ENCODE measurements at regions not wholly inside any gene's neighbourhood (a gene's known extent, or its start where the extent isn't known, plus 50 kb on each side); places are given as distances from the start of the nearest gene placed in this dataset.
"Not testable (repeated sequence)": the region's sequence is repeated elsewhere in the genome, so short reads cannot be mapped to it uniquely, and the experiment has no call there.

DNA sequence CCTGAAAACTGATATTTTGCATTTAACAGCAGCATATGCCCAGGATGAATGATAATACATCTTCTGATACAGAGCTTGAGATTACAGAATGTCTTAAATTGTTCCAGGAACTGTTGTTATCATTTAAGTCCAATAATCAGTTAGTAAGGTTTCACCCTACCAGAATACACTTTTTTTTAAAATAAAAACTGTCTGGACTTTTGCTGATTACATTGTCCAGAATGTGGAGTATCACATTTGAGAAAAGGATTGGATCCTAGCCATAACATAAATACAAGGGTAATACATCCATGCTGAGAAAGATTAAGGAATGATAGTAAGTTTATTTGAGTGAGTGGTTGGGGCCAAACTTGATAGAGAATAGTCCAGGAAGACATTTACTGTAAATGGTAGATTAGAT lies 71.0 kb downstream of the SEPTIN7 start:
- DNase-seq (ENCODE audit: low read depth), result no peak
- no peak overlapping the region for H3K4me3 ChIP-seq (ENCODE audit: control insufficient read depth, low read depth, low read length)
- TF ChIP-seq, protein P1, sequence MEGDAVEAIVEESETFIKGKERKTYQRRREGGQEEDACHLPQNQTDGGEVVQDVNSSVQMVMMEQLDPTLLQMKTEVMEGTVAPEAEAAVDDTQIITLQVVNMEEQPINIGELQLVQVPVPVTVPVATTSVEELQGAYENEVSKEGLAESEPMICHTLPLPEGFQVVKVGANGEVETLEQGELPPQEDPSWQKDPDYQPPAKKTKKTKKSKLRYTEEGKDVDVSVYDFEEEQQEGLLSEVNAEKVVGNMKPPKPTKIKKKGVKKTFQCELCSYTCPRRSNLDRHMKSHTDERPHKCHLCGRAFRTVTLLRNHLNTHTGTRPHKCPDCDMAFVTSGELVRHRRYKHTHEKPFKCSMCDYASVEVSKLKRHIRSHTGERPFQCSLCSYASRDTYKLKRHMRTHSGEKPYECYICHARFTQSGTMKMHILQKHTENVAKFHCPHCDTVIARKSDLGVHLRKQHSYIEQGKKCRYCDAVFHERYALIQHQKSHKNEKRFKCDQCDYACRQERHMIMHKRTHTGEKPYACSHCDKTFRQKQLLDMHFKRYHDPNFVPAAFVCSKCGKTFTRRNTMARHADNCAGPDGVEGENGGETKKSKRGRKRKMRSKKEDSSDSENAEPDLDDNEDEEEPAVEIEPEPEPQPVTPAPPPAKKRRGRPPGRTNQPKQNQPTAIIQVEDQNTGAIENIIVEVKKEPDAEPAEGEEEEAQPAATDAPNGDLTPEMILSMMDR (conservative IDR thresholded peaks at IDR 0.05; ENCODE audit: control insufficient read depth, insufficient read depth, low read depth, low read length), result no peak

DNA sequence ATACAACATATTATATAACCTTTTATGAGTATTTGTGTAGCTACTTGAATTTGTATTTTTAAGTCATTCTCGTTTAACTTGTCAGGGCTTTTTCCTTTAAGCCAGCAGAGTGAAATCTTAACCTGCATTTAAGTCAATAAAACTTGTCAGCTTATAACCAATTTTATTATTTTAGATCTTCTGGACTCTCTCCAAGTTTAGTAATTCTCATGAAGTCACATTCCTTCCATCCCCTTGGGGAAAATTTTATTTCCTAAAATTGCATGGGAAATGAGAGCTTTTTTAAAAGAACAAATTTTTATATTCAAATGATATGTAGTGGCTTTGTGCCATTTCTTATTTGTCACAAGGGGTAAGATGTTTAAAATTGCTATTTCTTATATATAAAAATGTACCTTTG lies 74.0 kb downstream of the SEPTIN7 start:
- no peak overlapping the region for H3K4me3 ChIP-seq (ENCODE audit: control insufficient read depth, low read depth, low read length)
- DNase-seq (ENCODE audit: low read depth), result peak; percentile 12
- TF ChIP-seq, protein P1 (conservative IDR thresholded peaks at IDR 0.05; ENCODE audit: control insufficient read depth, insufficient read depth, low read depth, low read length), result no peak

DNA sequence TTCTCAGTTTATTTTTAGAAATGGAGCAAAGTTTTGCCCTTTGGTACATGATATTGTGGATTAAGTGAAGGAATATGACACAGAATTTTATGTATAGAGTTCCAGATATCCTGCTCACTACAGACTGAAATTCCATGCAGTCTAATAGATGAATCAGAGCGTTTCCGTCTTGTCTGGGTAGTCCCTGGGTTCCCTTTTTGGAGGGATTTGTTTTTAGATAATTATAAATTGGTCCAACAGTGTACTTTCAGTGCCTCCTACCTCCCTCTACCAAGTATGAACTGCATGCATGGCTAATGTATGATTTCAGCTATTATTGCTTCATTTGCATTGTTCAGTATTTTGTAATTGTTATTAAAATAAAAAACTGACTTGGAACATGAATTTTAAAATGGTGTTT lies 74.4 kb downstream of the SEPTIN7 start:
- peak; percentile 35 for DNase-seq (ENCODE audit: low read depth)
- TF ChIP-seq, protein P1 (conservative IDR thresholded peaks at IDR 0.05; ENCODE audit: control insufficient read depth, insufficient read depth, low read depth, low read length), result no peak
- H3K4me3 ChIP-seq (ENCODE audit: control insufficient read depth, low read depth, low read length), result no peak overlapping the region

DNA sequence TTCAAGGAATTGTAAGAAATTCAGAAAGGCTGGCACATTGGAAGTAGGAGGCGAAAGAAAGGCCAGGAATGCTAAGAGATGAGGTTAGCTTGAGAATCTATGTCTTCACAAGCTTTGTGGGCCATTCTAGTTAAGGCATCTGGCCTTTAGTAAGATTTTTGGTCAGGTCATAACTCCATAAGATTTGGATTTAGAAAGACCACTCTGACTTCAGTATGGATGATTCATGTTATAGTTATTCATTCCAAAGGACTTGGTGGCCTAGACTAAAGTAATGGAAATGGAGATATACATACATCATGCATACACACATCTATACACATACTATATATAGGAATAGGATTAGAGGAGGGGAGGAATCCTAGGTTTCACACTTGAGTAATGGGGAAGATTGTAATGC lies 77.5 kb downstream of the SEPTIN7 start:
- TF ChIP-seq, protein P1 (conservative IDR thresholded peaks at IDR 0.05; ENCODE audit: control insufficient read depth, insufficient read depth, low read depth, low read length), result no peak
- H3K4me3 ChIP-seq (ENCODE audit: control insufficient read depth, low read depth, low read length), result no peak overlapping the region
- DNase-seq (ENCODE audit: low read depth), result peak; percentile 15

DNA sequence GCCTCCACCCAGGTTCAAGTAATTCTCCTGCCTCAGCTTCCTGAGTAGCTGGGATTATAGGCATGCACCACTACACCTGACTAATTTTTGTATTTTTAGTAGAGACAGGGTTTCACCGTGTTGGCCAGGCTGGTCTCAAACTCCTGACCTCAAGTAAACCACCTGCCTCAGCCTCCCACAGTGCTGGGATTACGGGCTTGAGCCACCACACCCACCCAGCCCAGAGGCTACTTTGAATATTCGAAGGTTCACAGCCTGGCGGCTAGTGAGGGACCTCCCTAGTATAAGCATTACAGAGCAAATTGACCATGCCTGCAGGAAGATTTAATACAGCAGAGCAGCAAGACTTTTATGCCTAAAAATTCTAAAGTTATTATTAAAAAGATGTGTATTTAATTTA lies 86.6 kb downstream of the SEPTIN7 start:
- not testable (repeated sequence) for H3K4me3 ChIP-seq (ENCODE audit: control insufficient read depth, low read depth, low read length); DNase-seq (ENCODE audit: low read depth)

DNA sequence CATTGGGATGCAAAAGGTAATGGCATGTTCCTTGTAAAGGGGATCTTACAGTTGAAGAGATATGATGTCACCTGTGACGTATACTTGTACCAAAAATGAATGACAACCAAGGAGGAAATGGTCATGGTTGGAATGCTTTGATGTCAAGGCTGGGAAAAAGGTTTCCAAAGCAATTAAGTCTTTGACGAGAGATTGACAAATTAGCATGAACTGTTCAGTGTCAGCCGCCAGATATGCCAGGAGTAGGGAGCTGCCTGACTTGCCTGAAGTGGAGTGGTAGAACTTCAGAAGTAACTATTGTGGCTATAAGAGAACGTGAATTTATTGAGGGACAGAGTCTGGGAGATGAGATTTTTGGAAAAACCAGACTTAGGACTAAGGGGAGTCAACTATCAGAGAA lies 88.1 kb downstream of the SEPTIN7 start:
- no peak overlapping the region for H3K4me3 ChIP-seq (ENCODE audit: control insufficient read depth, low read depth, low read length)
- DNase-seq (ENCODE audit: low read depth), result no peak
- TF ChIP-seq, protein P1 (conservative IDR thresholded peaks at IDR 0.05; ENCODE audit: control insufficient read depth, insufficient read depth, low read depth, low read length), result no peak

DNA sequence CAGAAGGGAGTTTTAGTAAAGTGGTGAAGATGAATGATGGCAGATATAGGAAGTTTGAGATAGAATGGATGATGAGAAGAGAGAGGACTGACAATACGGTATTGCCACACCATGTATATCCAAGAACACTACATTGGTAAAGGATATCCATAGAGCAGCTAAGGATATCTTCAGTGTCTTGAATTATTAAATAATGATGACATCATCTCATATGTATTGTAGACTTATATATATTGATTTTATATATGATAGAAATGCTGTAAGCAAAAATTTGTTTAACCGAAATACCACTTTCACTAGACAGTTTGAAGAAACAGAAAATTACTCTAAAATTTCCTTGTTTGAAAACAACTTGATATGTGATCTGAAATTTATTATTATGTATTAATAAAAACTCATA lies 89.0 kb downstream of the SEPTIN7 start:
- no peak overlapping the region for H3K4me3 ChIP-seq (ENCODE audit: control insufficient read depth, low read depth, low read length)
- TF ChIP-seq, protein P1 (conservative IDR thresholded peaks at IDR 0.05; ENCODE audit: control insufficient read depth, insufficient read depth, low read depth, low read length), result no peak

More for the DNA sequence above, 89.0 kb downstream of the SEPTIN7 start:
- DNase-seq (ENCODE audit: low read depth), result no peak
